ENCODE measurements at regions not wholly inside any gene's neighbourhood (a gene's known extent, or its start where the extent isn't known, plus 50 kb on each side); places are given as distances from the start of the nearest gene placed in this dataset.

GRCh38 chr17:56672195-56672594 is 78.7 kb downstream of the NOG start (continued):
- TF ChIP-seq CHD7 (IDR thresholded peaks at IDR 0.05; ENCODE audit: insufficient replicate concordance, low read length) (no peak), SRF (IDR thresholded peaks at IDR 0.05; ENCODE audit: low read depth, low read length) (no peak), MAX (IDR thresholded peaks at IDR 0.05) (no peak), SP1 (IDR thresholded peaks at IDR 0.05; ENCODE audit: low read depth, low read length) (no peak), ZNF274 (IDR thresholded peaks at IDR 0.05; ENCODE audit: borderline replicate concordance, extremely low read depth, low read length) (no peak), CHD1 (IDR thresholded peaks at IDR 0.05; ENCODE audit: low read depth, low read length) (no peak), EZH2 (IDR thresholded peaks at IDR 0.05; ENCODE audit: low read depth, low read length, severe bottlenecking) (no peak), CHD2 (IDR thresholded peaks at IDR 0.05; ENCODE audit: low read length) (no peak), RXRA (IDR thresholded peaks at IDR 0.05; ENCODE audit: insufficient read depth, low read depth, low read length) (no peak), ATF3 (IDR thresholded peaks at IDR 0.05; ENCODE audit: insufficient read depth, low read depth, low read length) (no peak), JUND (IDR thresholded peaks at IDR 0.05; ENCODE audit: low read length) (no peak), SUZ12 (IDR thresholded peaks at IDR 0.05; ENCODE audit: low read length) (no peak)
